ENCODE measurements at regions not wholly inside any gene's neighbourhood (a gene's known extent, or its start where the extent isn't known, plus 50 kb on each side); places are given as distances from the start of the nearest gene placed in this dataset.

- H3K36me3 Mint-ChIP-seq (ENCODE audit: low read depth), result no peaks in the 10 kb centered on the region
- H3K9me3 Mint-ChIP-seq, result no peaks in the 10 kb centered on the region
- H3K4me3 Mint-ChIP-seq, result no peak overlapping the region
- TF ChIP-seq CTCF (IDR thresholded peaks at IDR 0.05; ENCODE audit: unreplicated experiment in 3 of 3), result no peak
- no peaks in the 10 kb centered on the region for H3K27me3 Mint-ChIP-seq (ENCODE audit: low read depth)
- no peak overlapping the region for H3K27ac Mint-ChIP-seq
- no peaks in the 10 kb centered on the region for H3K4me1 Mint-ChIP-seq
Measured at GRCh38 chr2:184199274-184199673, 399.1 kb upstream of the ZNF804A start.

- Mint-ChIP-seq H3K27ac (no peak overlapping the region), H3K27me3 (ENCODE audit: low read depth) (no peaks in the 10 kb centered on the region), H3K36me3 (ENCODE audit: low read depth) (no peaks in the 10 kb centered on the region)
Measured at GRCh38 chr2:184201246-184201645, 397.1 kb upstream of the ZNF804A start.

GRCh38 chr2:184203661-184204060 lies 394.7 kb upstream of the ZNF804A start:
- TF ChIP-seq CTCF (IDR thresholded peaks at IDR 0.05; ENCODE audit: unreplicated experiment in 3 of 3), result no peak
- H3K27me3 Mint-ChIP-seq (ENCODE audit: low read depth), result no peaks in the 10 kb centered on the region
- no peak overlapping the region for H3K27ac Mint-ChIP-seq
- no peaks in the 10 kb centered on the region for H3K9me3 Mint-ChIP-seq
- H3K4me1 Mint-ChIP-seq, result no peaks in the 10 kb centered on the region
- no peaks in the 10 kb centered on the region for H3K36me3 Mint-ChIP-seq (ENCODE audit: low read depth)
- H3K4me3 Mint-ChIP-seq, result no peak overlapping the region

More at GRCh38 chr2:184201246-184201645, 397.1 kb upstream of the ZNF804A start:
- Mint-ChIP-seq H3K4me1 (no peaks in the 10 kb centered on the region), H3K4me3 (no peak overlapping the region), H3K9me3 (no peaks in the 10 kb centered on the region)
- no peak for TF ChIP-seq CTCF (IDR thresholded peaks at IDR 0.05; ENCODE audit: unreplicated experiment in 3 of 3)

- TF ChIP-seq CTCF (IDR thresholded peaks at IDR 0.05; ENCODE audit: unreplicated experiment in 3 of 3), result no peak
- no peaks in the 10 kb centered on the region for H3K36me3 Mint-ChIP-seq (ENCODE audit: low read depth)
- no peaks in the 10 kb centered on the region for H3K4me1 Mint-ChIP-seq
- H3K27me3 Mint-ChIP-seq (ENCODE audit: low read depth), result no peaks in the 10 kb centered on the region
- no peaks in the 10 kb centered on the region for H3K9me3 Mint-ChIP-seq
- no peak overlapping the region for H3K4me3 Mint-ChIP-seq
- H3K27ac Mint-ChIP-seq, result no peak overlapping the region
Measured at GRCh38 chr2:184205048-184205596, 393.2 kb upstream of the ZNF804A start.

- Mint-ChIP-seq H3K4me1 (no peaks in the 10 kb centered on the region), H3K4me3 (no peak overlapping the region), H3K27me3 (ENCODE audit: low read depth) (no peaks in the 10 kb centered on the region), H3K36me3 (ENCODE audit: low read depth) (no peaks in the 10 kb centered on the region), H3K9me3 (no peaks in the 10 kb centered on the region), H3K27ac (no peak overlapping the region)
- TF ChIP-seq CTCF (IDR thresholded peaks at IDR 0.05; ENCODE audit: unreplicated experiment in 3 of 3), result no peak
Measured at GRCh38 chr2:184206045-184206444, 392.3 kb upstream of the ZNF804A start.

- H3K4me3 Mint-ChIP-seq, result no peak overlapping the region
- TF ChIP-seq CTCF (IDR thresholded peaks at IDR 0.05; ENCODE audit: unreplicated experiment in 3 of 3), result no peak
- H3K4me1 Mint-ChIP-seq, result no peaks in the 10 kb centered on the region
- no peaks in the 10 kb centered on the region for H3K9me3 Mint-ChIP-seq
- H3K27ac Mint-ChIP-seq, result no peak overlapping the region
- peaks cover 4% of the 10 kb centered on the region for H3K27me3 Mint-ChIP-seq (ENCODE audit: low read depth)
- H3K36me3 Mint-ChIP-seq (ENCODE audit: low read depth), result no peaks in the 10 kb centered on the region
Measured at GRCh38 chr2:184210329-184210728, 388.0 kb upstream of the ZNF804A start.

All from nephron (organoid).